K562 (cell line): ENCODE measurements at regions not wholly inside any gene's neighbourhood (a gene's known extent, or its start where the extent isn't known, plus 50 kb on each side); places are given as distances from the start of the nearest gene placed in this dataset.

Experiments
- EHMT2 ChIP-seq: fragments of 450-650 bp; IDR thresholded peaks from 2 replicates; pipeline ENCODE4 v1.6.1; 2018; ENCODE audit warnings: antibody characterized with exemption
- EP300 ChIP-seq: IDR thresholded peaks from 2 replicates; pipeline ENCODE4 v1.6.1; 2012; ENCODE audit warnings: low read length, improper control_type of control experiment
- FOXJ2 ChIP-seq: fragments of 200-800 bp; sonication (Bioruptor generic); IDR thresholded peaks from 2 replicates; pipeline ENCODE4 v1.6.1; 2016; ENCODE audit warnings: missing genetic modification characterization, missing compliant biosample characterization
- HNRNPL ChIP-seq: fragments of 200-400 bp; formaldehyde crosslinking; IDR thresholded peaks from 2 replicates; pipeline ENCODE4 v1.6.1; 2017; ENCODE audit warnings: low read depth, mild to moderate bottlenecking, low read length
- STAT6 ChIP-seq: sonication (generic); formaldehyde crosslinking; IDR thresholded peaks from 2 replicates; pipeline ENCODE4 v1.8.1; 2023; ENCODE audit warnings: mild to moderate bottlenecking, missing genetic modification reagents
- TFAP4 ChIP-seq: sonication (generic); formaldehyde crosslinking; IDR thresholded peaks from 2 replicates; pipeline ENCODE4 v1.8.0; 2022; ENCODE audit warnings: missing genetic modification reagents, mild to moderate bottlenecking, moderate library complexity, borderline replicate concordance
- ZBTB43 ChIP-seq: sonication (generic); formaldehyde crosslinking; IDR thresholded peaks from 2 replicates; pipeline ENCODE4 v1.8.0; 2023; ENCODE audit warnings: mild to moderate bottlenecking, missing genetic modification reagents

DNA sequence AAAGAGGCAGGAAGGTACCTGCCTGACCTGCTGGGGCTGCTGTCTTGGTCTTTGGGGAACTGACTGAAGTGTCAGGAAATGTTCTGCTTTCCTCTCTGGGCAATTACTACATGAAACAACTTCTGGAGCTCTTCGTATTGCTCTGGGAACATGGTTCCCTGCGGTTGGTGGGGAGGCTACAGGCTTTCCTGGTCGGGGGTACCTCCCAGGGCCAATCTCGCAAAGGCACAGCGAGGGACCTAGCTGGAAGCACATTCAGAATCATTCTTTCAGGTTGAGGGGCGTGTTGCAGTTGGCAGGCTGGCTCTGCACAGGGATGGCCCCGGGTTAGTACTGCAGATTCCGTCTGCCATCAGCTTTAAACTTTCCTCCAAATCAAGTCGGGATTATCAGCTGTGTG is 88.9 kb upstream of the RANBP3L start:
- TF ChIP-seq STAT6 (CRISPR knock-in tag) (no peak), EP300 (no peak), TFAP4 (CRISPR knock-in tag) (no peak), EHMT2 (no peak), HNRNPL (no peak), FOXJ2 (tag) (no peak), ZBTB43 (CRISPR knock-in tag) (no peak)
